GM06990 (cell line): ENCODE measurements at regions not wholly inside any gene's neighbourhood (a gene's known extent, or its start where the extent isn't known, plus 50 kb on each side); places are given as distances from the start of the nearest gene placed in this dataset.

Experiments used
- DNase-seq: peaks from one replicate; pipeline ENCODE4 v3.0.0-alpha.2; 2011; ENCODE audit not compliant: insufficient read length; ENCODE audit errors: extremely low read depth
- H3K27me3 ChIP-seq: replicated peaks from 2 replicates; pipeline ENCODE4 v1.6.0; 2011; ENCODE audit warnings: low read length; ENCODE audit not compliant: control insufficient read depth, insufficient read depth
- H3K36me3 ChIP-seq: 2 replicates; pipeline ENCODE4 v1.5.1; 2011; ENCODE audit warnings: low read length; ENCODE audit not compliant: control insufficient read depth, insufficient read depth
- H3K4me3 ChIP-seq: replicated peaks from 2 replicates; pipeline ENCODE4 v1.5.1; 2011; ENCODE audit warnings: low read depth, mild to moderate bottlenecking, control low read depth, low read length
- CTCF ChIP-seq: IDR thresholded peaks from 2 replicates; pipeline ENCODE4 v1.5.1; 2011; ENCODE audit warnings: low read length, control low read depth, mild to moderate bottlenecking, inconsistent platforms; ENCODE audit not compliant: insufficient read depth, poor library complexity, severe bottlenecking

DNA sequence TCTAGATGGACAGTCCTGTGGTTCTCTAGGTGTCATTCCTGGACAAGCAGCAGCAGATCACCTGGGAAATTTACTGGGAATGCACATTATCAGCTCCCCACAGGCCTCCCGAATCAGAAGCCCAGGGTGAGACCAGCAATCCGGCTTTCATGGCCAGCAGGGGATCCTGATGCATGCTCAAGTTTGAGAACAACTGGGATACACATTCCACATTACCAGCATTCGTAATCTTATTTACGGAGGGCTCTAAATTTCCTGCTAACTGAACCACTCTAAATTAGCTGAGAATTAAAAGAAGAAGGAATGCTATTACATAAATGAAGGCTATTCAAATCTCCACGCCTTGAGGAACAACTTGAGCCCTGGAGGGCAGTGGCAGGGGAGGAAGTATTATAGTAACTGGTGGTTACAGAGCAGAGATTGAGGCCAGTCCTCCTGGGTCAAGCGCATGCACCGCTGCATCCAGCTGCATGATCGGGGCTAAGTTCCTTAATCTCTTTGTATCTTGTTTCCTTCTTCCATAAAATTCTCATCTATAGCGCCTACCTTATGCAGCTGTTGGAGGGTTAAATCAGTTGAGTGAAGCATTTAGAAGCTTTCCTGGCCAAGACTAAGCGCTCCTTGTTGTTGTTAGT lies 403.7 kb downstream of the CDH26 start:
- TF ChIP-seq CTCF = no peak
- no peak for DNase-seq
- Histone ChIP-seq H3K27me3 (no peaks in the 10 kb centered on the region), H3K4me3 (no peak overlapping the region), H3K36me3 (no peaks in the 10 kb centered on the region)

DNA sequence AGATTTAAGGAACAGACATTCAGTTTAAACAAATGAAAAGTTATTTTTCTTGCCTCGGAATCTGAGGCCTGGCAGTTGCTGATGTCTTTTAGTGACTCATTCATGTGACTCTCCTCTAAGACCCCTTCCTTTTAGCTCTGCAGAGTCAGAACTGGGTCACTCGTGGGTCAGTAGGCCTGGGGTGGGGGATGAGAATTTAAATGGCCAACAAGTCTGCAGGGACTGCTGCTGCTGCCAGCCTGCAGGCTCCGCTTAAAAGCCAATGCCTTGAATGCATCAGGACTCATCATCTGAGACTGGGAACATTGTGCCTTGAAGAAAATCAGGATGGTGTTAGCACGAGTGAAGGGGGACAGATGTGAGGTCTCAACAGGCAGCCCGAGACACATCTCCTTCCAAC lies 404.3 kb downstream of the CDH26 start:
- H3K36me3 ChIP-seq = no peaks in the 10 kb centered on the region
- H3K27me3 ChIP-seq = no peaks in the 10 kb centered on the region
- no peak for TF ChIP-seq CTCF
- no peak for DNase-seq
- no peak overlapping the region for H3K4me3 ChIP-seq

- Histone ChIP-seq H3K27me3 (no peaks in the 10 kb centered on the region), H3K36me3 (no peaks in the 10 kb centered on the region), H3K4me3 (no peak overlapping the region)
- DNase-seq = no peak
- no peak for TF ChIP-seq CTCF
These were observed 405.5 kb downstream of the CDH26 start for GRCh38 chr20:60363698-60364097.

GRCh38 chr20:60365064-60365666 lies 406.9 kb downstream of the CDH26 start:
- no peak for TF ChIP-seq CTCF
- no peaks in the 10 kb centered on the region for H3K36me3 ChIP-seq
- DNase-seq = no peak
- no peaks in the 10 kb centered on the region for H3K27me3 ChIP-seq
- H3K4me3 ChIP-seq = no peak overlapping the region

DNA sequence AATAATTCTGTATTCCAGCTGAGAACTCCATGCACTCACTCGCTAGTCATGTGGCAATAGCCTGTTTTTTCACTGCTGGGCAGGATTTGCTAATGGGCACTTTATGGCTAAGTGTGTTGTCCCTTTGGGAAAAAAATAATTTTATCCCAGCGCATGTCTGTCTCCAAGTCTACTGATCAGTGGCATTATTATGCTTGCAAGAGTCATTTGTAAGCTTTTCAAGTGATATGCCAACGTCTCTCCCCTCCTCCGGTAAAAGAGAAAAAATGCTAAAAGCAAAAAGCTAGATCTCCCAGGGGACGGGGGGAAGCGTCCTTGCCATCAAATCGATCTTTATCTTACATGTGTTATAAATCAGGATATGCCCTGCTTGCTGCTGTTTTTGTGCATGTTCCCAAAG lies 407.7 kb downstream of the CDH26 start:
- DNase-seq = no peak
- Histone ChIP-seq H3K4me3 (no peak overlapping the region), H3K27me3 (no peaks in the 10 kb centered on the region), H3K36me3 (no peaks in the 10 kb centered on the region)
- TF ChIP-seq CTCF = no peak
